Islet of Langerhans (tissue), 1 donor: ENCODE measurements at regions not wholly inside any gene's neighbourhood (a gene's known extent, or its start where the extent isn't known, plus 50 kb on each side); places are given as distances from the start of the nearest gene placed in this dataset.

Experiments used
- FAIRE-seq: peaks from one replicate; lab custom pipeline; 2011; peaks lifted over from hg19 to GRCh38; lab: Jason Lieb, UNC

DNA sequence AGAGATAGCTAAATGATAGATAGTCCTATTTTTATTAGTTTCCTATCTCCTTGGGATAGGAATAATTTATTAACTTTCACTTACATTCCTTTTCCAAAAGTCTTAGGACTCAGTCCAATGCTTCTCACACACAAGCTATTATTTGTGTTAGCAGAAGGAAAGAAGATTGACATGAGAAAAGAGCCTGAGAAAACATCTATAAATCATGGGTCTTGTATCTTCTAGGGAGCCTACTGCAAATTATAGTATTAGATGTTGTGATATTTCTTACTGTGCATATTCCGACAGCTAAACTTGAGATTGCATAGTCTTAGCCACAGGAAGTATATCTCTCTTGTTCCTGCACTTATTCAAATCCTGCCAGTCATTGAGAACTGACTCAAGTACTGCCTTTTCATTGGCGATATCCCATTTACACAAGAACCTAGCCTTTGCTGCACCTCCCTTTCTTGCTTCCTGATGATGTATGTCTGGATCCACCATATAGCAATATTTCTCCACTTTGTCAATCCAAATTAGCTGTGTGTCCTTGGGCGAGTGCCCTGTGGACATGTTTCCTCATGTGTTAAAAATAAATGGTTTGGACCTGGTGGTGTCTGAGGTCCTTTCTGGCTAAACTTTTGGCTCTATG, 245.1 kb upstream of the LMCD1 start:
- no peak for FAIRE-seq

DNA sequence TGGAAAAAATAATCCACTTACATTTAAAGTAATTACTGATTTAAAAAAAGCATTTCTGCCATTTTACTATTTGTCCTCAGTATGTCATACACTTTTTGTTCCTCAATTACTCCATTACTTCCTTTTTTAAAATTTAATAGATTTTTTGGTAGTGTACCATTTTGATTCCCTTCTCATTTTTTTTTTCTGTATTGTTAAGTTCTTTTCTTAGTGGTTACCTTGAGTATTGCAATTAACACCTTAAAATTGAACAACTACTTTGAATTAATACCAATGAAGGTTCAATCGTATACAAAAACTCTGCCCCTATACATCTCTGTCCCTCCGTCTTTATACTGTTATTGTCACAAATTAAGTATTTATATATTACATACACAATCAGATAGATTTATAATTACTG, 240.6 kb upstream of the LMCD1 start:
- no peak for FAIRE-seq

DNA sequence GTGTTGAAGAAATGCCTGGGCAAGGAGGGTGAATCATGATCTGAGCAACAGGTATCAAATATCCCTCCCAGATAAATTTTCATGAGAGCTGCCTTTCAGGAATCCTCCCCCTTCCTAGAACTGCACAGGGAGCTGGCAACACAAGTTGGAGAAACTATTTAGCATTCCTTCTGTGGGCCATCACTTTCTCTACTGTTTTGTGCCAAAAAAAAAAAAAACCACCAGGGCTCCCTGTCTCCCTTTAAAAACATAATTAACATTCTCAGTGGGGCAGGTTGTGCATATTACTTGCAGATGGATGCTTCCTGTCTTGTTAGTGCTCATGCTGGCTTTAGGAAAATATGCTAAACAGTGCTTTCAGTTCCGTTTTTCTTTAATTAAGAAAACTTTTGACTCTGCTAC, 234.9 kb upstream of the LMCD1 start:
- FAIRE-seq = no peak

DNA sequence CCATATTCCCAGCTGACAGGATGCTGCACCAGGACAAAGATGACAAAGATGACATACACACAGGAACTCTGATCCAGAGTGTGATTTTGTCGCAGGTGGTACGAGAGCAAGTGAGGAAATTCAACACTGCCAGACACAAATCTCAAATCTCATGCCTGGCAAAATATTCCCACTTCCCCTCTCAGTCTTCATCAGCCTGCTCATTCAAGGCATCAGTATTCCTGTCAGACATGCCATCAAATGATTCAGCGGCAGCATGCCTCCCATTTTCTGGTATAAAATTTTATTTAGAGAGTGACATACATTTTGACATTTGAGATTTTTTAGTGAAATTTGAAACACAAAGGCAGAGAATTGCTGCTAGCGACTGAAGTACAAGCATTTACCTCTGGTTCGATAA, 228.1 kb upstream of the LMCD1 start:
- no peak for FAIRE-seq

DNA sequence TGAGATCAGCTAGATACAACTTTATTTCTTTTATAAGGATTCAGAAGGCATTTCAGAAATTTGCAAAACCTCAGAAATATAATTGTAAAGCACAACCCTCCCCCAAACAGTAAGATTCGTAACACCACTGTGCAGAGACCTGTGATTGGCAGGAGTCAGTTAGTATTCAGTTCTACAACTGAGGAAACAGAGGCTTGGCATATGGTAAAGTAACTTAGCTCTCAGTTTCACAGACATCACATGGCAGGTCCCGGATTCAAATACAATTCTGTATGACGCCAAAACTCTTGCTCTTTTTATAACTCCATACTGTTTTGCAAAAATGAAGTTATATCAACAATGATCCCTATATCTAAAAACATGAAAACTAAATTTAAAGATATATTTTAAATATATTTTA, 225.6 kb upstream of the LMCD1 start:
- no peak for FAIRE-seq

DNA sequence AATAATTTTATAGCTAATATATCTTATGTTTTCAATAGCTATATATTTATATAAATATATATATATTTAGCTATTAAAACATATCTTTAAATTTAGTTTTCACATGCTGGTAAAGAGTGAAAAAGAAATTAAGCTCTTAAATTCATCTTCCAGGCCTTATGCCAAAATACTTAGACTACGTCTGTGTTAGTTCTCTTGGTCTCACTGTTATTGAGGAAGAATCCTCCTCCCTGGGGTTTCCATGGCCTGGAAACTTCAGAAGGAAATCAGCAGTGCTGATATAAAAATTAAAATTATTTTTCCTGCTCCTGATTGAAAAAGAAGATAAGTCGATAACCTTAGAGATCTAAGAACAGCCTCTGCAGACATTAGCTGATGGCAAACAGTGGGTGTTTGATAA, 225.1 kb upstream of the LMCD1 start:
- FAIRE-seq = no peak

DNA sequence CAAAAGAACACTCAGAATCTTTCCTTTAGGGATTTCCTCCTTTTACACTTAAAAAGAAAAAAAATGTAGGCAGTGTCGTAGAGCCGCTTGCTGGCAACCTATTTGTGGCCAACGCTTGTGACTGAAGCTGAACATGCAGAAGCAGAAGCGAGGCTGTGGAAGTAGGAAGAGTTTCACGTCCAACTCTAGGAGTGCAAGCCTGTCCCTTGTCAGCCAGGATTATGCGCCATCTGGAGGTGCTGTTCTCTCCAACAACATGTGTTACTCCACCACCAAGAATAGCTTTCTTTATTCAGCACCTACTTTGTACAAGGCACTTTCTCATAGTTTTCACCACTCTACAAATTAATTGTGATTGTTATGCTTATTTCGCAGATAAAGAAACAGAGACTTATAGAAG, 223.2 kb upstream of the LMCD1 start:
- no peak for FAIRE-seq

DNA sequence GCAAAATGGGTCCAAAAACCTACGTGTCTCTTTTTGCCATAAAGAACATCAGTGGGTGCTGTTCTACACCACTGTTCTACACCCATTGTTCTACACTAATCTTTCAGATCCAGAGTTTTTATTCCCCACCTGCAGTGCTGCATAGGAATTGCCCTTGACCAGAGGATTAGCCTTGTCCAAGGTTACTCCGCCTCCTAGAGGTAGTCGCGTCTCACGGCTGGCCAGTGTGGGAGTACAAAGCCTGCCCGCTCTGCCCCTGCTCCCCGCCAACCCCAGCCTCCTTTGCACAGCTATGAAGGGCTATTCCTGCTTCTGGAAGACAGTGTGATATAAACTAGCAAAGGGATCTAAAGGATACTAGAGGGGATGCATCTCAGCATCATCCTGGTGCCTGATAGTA, 222.1 kb upstream of the LMCD1 start:
- no peak for FAIRE-seq

DNA sequence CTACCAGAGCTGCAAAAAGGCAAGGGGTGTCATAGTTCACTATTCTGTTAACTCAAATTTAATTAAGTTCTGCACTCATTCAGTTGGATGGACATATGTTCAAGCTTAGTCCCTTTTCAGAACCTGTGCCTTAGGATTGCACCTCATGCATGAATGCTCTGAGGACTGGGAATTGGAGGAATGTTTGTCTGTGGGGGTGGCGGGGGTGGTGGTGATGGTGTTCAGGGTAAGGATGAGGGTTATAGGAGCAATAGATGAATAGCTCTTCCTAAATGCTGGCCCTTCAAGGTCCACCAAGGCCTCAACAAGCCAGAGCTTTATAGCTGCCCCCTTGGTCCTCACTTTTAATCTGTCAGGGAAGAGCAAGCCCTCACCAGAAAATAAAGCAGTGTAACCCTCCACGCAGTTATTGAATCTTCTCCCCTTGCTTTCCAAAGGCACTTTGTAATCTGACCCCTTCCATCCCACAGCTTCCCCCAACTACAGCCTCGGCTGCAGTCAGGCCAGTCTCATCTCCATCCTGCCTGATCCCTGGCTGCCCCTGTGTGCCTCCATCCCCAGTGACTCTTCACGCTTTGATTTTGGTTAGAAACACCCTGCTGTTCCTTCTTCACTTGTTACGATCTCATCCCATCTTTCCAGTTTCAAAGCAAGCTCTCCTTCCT, 221.6 kb upstream of the LMCD1 start:
- no peak for FAIRE-seq

DNA sequence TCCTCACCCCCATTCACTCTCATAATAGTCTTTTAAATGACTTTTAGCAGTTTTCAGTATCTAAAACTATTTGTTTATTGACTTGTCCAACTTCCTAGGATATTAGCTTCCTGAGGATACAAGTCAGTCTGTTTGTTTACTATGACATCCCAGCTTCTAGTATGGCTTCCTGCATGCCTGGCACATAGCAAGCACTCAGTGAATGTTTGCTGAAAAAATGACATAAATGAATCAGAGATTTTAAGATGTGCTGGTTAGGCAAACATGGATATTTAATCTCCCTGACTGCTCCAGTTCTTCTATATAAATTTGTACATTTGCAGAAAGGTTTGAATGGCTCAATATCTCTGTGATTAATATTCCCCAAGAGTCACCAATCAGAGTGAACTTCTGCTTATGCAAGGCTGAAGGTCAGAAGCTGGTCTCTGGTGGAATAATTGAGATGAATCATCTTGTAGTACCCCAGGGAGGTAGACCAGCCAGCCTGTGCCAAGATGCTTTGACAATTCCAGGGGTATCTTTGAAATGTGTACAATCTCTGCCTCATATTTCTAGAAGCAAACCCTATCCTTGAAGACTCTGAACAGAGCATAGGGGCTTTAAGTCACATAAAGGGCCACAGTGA, 219.0 kb upstream of the LMCD1 start:
- FAIRE-seq = peak; percentile 76

DNA sequence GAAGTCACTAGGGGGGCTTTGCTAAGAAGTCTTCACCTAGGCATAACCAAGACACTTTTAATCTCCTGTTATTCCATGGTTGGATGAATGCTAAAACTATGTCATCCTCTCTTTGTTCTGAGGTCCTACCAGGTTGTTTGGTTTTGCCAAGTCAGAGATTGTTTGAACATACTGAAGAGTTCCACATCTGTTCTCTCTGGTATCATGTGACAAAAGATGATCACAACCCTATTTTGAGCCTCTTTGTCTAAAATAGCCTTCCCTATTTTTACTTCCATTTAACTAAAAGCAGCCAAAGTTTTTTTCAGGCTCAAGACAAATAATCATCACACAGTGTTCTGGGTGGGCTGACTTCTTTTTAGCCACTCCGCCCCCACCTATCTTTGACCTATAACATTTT, 218.4 kb upstream of the LMCD1 start:
- no peak for FAIRE-seq

DNA sequence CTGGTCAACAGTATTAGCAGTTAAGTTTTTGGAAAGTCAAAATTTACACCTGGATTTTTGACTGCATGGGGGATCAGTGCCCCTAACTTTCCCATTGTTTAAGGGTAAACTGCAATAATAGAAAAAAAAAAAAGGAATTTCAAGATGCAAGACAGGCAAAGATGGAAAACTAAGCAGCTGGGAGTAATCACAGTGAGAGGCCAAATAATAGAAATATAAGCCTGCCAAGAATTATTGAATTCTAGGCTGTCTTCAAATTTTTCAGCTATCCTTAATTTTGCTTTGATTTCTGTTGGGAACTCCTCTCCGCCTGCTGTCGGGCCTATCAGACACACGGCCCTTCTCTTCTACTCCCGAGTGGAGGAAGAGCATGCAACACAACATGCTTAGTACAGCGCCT, 215.5 kb upstream of the LMCD1 start:
- FAIRE-seq = no peak

DNA sequence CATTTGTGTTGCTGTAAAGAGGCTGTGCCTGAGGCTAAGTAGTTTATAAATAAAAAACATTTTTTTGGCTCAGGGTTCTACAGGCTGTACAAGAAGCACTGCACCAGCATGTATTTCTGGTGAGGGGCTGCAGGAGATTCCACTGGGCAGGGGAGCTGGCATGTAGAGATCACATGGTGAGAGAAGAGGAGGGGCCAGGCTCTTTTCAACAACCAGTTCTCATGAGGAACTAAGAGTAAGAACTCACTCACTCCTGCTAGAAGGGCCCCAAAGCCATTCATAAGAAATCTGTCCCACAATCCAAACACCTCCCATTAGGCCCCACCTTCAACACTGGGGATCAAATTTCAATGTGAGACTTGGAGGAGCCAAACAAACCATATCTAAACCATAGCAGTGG, 214.9 kb upstream of the LMCD1 start:
- FAIRE-seq = no peak

DNA sequence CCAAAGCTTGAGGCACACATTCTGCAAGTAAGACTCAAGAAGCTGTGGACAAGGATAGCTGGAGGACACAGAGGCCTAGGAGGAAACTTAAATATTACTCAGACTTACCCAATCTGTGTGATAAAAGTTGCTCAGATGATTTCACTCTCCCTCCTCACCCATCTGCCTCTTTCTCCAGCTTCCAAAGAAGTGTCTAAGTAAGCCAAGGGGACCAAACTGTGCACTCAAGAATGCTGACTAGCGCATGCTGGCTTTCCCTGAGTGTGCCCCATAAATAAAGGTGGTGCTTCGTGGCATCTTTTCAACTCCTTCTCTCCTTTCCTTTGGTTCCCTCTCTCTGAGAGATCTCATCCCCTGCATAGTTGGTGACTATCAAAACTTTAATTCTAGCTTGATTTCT, 211.0 kb upstream of the LMCD1 start:
- no peak for FAIRE-seq

DNA sequence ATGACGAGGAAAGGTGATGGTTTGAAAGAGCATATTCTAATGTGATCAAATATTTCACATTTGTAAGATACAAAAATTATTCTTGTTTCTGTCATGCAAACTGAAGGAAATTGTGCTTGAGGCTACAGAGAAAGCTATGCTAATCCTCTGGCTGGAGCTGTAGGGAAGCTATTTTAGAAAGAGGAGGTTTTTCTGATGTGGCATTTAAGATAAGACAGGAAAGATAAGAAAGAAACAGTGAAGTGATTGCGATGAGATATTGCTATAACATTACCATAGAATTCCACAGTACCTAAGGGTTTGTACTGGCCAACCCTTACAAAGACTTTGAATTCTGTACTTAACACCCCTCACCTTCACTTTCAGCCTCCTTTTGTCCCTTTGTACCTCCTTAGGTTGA, 205.2 kb upstream of the LMCD1 start:
- no peak for FAIRE-seq

DNA sequence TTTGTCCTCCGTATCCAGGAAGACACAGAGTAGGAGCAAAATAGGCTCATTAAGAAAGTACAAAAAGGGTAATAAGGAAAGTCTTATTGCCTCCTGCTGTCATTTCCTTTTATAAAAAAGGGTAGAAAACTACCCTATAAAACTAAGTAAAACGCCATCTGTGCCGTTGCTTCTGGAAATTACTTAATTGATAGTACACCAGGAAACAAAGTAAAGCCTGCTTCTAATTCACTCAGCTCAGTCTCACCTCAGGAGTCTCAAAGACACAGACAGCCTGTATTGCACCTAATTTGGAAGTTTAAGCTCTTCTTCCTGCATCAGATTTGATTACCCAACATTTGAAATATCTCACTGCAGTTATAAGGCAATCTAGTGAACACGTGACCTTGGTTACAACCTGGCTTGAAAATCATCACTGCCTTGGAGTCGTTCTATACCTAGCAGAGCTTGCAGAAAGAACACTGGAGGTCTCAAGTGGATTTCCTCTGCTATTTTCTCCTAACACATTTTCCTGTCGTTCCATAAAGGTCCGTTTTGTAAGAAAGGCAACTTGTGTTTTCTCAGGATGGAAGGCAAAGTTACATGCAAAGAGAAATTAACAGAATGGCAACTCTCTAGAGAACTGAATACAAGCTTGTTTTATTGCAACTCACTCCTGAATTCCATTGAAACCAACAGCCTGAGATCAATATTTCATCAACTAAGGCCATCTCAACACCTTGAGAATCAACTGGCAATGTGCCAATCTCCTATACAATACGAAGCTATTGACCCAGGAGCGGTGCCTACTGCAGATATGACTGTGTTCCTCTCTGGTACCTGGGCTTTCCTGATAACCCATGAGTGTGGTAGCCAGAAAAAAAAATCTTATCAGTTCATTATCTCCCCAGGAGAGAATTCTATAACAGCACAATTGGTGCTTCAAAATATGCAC, 203.3 kb upstream of the LMCD1 start:
- FAIRE-seq = no peak

DNA sequence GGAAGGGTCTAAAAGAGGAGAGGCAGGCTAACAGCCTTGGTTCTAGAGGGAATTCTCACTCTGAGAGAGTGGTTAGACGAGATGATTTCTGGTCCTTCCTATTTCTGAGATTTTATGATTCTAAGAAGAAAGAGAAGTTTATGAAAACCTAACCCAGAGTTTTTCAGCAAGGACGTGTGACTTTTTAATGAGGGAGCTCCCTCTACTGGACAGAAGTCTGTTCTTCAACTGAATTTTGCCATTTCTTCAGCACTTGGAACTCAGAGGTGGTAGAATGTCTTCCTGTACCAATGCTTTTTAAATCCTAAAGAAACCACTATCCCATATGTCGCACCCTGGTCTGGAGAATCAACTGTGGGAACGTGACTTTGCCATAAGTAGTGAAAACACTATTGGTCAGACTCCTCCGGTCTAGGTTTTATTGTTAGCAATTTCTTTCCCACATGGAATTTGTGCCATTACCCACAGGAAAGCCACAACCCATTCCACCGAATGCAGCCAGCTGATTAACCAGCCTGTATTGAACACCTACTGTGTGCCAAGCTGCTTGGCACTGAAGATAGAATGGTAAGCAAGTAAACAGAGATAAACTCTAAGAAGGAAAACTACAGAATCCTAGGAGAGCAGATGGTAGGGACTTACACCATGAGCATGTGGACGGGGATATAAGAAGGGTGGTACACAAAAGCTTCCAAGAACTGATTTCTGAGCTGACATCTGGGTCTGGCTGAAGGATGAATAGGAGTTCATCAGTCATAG, 199.5 kb upstream of the LMCD1 start:
- FAIRE-seq = peak; percentile 97

DNA sequence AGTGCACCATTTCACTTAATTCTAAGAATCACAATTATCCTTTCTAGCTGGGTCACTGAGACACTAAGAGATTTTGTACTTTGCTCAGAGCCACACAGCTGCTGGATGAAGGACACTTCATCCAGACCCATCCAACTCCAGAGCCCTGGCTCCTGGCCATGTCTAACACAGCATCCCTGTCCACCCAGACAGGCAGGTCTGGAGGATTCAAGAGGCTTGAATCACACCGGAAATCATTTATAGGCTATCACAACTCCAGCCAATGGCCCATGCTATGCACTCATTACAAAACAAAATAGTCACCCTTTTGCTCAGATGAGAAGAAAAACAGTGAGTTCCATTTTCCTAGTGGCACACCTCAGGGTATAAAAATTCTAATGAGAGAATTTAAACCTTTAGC, 198.2 kb upstream of the LMCD1 start:
- FAIRE-seq = no peak

DNA sequence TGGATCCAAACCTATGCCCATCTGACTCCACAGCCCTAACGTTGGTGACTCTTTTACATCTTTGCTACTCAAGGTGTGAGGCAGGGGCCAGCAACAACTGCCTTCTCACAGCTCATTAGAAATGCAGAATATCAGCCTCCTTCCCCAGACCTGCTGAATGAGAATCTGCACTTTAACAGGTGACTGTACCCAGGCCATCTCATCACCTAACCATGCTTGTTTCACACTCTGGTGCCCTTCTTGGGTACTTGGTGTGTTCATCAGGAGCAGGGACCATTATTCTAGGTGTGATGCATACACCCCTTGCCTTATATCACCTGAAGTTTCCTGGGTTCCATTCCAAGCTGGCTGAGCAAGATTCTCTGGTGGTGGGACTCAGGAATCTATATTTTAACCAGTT, 196.3 kb upstream of the LMCD1 start:
- FAIRE-seq = no peak

DNA sequence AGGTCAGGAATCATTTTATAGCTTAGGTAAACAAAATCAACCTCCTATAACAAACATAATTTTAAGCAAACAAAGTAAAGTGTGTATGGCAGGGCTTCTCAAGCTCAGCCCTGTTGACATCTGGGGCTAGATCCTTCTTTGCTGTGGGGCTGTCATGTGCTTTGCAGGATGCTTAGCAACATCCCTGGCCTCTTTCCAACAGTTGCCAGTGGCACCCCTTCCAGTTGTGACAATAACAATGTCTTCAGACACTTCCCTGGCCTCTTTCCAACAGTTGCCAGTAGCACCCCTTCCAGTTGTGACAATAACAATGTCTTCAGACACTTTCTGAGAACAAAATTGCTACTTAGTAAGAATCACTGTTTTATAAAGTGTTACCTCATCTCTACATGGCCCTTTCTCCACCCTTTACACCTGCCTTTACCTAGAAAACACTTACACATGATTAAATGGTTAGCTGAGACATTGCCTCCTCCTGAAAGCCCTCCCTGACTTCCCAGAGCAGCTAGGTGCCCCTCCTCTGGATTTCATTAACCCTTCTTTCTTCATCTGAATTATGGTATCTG, 194.0 kb upstream of the LMCD1 start:
- FAIRE-seq = no peak

DNA sequence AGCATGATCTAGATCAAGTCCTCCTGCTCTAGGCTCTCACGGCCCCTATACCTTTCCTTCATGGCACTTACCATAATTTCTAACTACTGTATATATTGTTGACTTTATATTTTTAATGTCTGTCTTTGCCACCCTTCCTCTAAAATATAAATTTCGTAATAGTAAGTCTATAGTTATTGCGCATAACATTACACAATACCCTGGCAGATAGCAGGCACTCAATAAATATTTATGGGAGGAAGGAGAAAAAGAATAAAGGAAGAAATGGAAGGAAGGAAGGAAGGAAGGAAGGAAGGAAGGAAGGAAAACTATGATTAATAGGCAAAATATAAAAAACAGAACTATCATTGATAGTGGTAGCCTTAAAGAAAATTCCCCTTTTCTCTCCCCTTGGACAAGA, 190.3 kb upstream of the LMCD1 start:
- FAIRE-seq = no peak

DNA sequence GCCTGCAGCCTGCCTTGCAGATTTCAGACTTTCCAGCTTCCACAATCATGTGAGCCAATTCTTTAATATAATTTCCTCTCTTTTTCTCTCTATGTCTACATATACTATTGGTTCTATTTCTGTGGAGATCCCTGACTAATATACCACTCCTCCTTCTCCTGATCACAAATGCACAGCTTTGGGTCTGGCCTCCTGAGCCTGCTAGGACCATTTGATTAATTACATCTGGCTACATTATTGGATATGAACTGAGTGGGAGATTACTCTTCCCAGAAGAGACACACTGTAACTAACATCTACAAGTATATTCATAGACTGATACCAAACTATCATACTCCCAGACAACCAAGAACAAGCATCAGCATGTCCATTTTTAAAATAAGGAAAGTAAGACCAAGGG, 188.9 kb upstream of the LMCD1 start:
- no peak for FAIRE-seq
